ENCODE measurements at regions not wholly inside any gene's neighbourhood (a gene's known extent, or its start where the extent isn't known, plus 50 kb on each side); places are given as distances from the start of the nearest gene placed in this dataset.

- TF ChIP-seq, protein P1, sequence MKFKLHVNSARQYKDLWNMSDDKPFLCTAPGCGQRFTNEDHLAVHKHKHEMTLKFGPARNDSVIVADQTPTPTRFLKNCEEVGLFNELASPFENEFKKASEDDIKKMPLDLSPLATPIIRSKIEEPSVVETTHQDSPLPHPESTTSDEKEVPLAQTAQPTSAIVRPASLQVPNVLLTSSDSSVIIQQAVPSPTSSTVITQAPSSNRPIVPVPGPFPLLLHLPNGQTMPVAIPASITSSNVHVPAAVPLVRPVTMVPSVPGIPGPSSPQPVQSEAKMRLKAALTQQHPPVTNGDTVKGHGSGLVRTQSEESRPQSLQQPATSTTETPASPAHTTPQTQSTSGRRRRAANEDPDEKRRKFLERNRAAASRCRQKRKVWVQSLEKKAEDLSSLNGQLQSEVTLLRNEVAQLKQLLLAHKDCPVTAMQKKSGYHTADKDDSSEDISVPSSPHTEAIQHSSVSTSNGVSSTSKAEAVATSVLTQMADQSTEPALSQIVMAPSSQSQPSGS (IDR thresholded peaks at IDR 0.05; ENCODE audit: low read length) = no peak
- TF ChIP-seq SUZ12 (IDR thresholded peaks at IDR 0.05; ENCODE audit: low read length) (no peak), EP300 (IDR thresholded peaks at IDR 0.05; ENCODE audit: borderline replicate concordance in 1 of 2, low read depth in 2 of 2, low read length in 2 of 2) (no peak), CTCF (IDR thresholded peaks at IDR 0.05; ENCODE audit: control extremely low read depth in 1 of 3, insufficient read depth in 1 of 3, low read depth in 1 of 3, low read length in 3 of 3) (no peak), POLR2AphosphoS5 (IDR thresholded peaks at IDR 0.05; ENCODE audit: low read depth, low read length) (no peak), ZNF274 (IDR thresholded peaks at IDR 0.05; ENCODE audit: borderline replicate concordance, extremely low read depth, low read length) (no peak), BRCA1 (IDR thresholded peaks at IDR 0.05; ENCODE audit: low read depth, low read length) (no peak), EGR1 (IDR thresholded peaks at IDR 0.05; ENCODE audit: borderline replicate concordance, low read depth, low read length) (no peak), GABPA (IDR thresholded peaks at IDR 0.05; ENCODE audit: borderline replicate concordance, insufficient read depth, low read length) (no peak), RFX5 (IDR thresholded peaks at IDR 0.05; ENCODE audit: borderline replicate concordance, low read depth, low read length) (no peak), TEAD4 (IDR thresholded peaks at IDR 0.05; ENCODE audit: low read depth, low read length) (no peak), HDAC2 (IDR thresholded peaks at IDR 0.05; ENCODE audit: borderline replicate concordance in 1 of 2, low read depth in 2 of 2, low read length in 2 of 2) (no peak)
- TF ChIP-seq, protein P2, sequence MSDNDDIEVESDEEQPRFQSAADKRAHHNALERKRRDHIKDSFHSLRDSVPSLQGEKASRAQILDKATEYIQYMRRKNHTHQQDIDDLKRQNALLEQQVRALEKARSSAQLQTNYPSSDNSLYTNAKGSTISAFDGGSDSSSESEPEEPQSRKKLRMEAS (IDR thresholded peaks at IDR 0.05) = no peak
Measured at GRCh38 chr13:26950546-26950945, 190.0 kb upstream of the GPR12 start.

All from H1 (cell line).